ENCODE measurements at regions not wholly inside any gene's neighbourhood (a gene's known extent, or its start where the extent isn't known, plus 50 kb on each side); places are given as distances from the start of the nearest gene placed in this dataset.
"Not testable (repeated sequence)": the region's sequence is repeated elsewhere in the genome, so short reads cannot be mapped to it uniquely, and the experiment has no call there.

DNA sequence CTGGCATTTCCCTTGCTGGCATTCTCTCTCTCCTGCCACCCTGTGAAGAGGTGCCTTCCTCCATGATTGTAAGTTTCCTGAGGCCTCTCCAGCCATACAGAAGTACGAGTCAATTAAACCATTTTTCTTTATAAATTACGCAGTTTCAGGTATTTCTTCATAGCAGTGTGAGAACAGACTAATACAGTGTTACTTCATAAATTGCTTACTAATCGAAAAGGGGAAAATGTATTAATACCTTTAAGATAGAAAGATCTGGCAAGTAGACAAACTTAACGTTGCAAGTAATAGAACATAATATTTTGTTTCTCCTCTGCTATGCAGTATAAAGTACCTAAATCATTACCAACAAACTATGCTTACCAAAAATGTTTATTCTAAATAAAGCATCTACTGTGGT is 178.3 kb upstream of the LAMA2 start:
- Histone ChIP-seq H3K36me3 (ENCODE audit: control insufficient read depth in 2 of 2, insufficient read depth in 2 of 2, low read length in 1 of 2) (no peaks in the 10 kb centered on the region), H3K4me1 (ENCODE audit: control insufficient read depth in 2 of 2, insufficient read depth in 2 of 2, low read length in 2 of 2) (no peaks in the 10 kb centered on the region)
- WGBS, result 96% methylated on average over 4 of the region's 4 CpGs

GRCh38 chr6:128703794-128704193 is 179.1 kb upstream of the LAMA2 start:
- H3K4me3 ChIP-seq (ENCODE audit: low read length in 2 of 2); H3K9me3 ChIP-seq (ENCODE audit: control insufficient read depth in 2 of 2, insufficient read depth in 1 of 2, low read length in 1 of 2); H3K27me3 ChIP-seq (ENCODE audit: control insufficient read depth in 2 of 2, insufficient read depth in 1 of 2, low read length in 1 of 2); H3K36me3 ChIP-seq (ENCODE audit: control insufficient read depth in 2 of 2, insufficient read depth in 2 of 2, low read length in 1 of 2); DNase-seq (ENCODE audit: low read depth in 6 of 9, low spot score in 9 of 9); H3K4me1 ChIP-seq (ENCODE audit: control insufficient read depth in 2 of 2, insufficient read depth in 2 of 2, low read length in 2 of 2); H3K27ac ChIP-seq (ENCODE audit: low read depth in 1 of 2, low read length in 1 of 2): not testable (repeated sequence)
- WGBS, result 79% methylated on average over 3 of the region's 3 CpGs

More for the DNA sequence above, 178.3 kb upstream of the LAMA2 start:
- Histone ChIP-seq H3K9me3 (ENCODE audit: control insufficient read depth in 2 of 2, insufficient read depth in 1 of 2, low read length in 1 of 2) (no peaks in the 10 kb centered on the region), H3K27me3 (ENCODE audit: control insufficient read depth in 2 of 2, insufficient read depth in 1 of 2, low read length in 1 of 2) (no peaks in the 10 kb centered on the region), H3K27ac (ENCODE audit: low read depth in 1 of 2, low read length in 1 of 2) (no peak overlapping the region), H3K4me3 (ENCODE audit: low read length in 2 of 2) (no peak overlapping the region)
- DNase-seq (ENCODE audit: low read depth in 6 of 9, low spot score in 9 of 9), result no peak

GRCh38 chr6:128696691-128697689 is 176.6 kb upstream of the PTPRK start:
- H3K27me3 ChIP-seq (ENCODE audit: control insufficient read depth in 2 of 2, insufficient read depth in 1 of 2, low read length in 1 of 2), result no peaks in the 10 kb centered on the region
- H3K4me1 ChIP-seq (ENCODE audit: control insufficient read depth in 2 of 2, insufficient read depth in 2 of 2, low read length in 2 of 2), result no peaks in the 10 kb centered on the region
- H3K36me3 ChIP-seq (ENCODE audit: control insufficient read depth in 2 of 2, insufficient read depth in 2 of 2, low read length in 1 of 2), result no peaks in the 10 kb centered on the region
- no peak for DNase-seq (ENCODE audit: low read depth in 6 of 9, low spot score in 9 of 9)
- H3K9me3 ChIP-seq (ENCODE audit: control insufficient read depth in 2 of 2, insufficient read depth in 1 of 2, low read length in 1 of 2), result no peaks in the 10 kb centered on the region
- no peak overlapping the region for H3K4me3 ChIP-seq (ENCODE audit: low read length in 2 of 2)
- H3K27ac ChIP-seq (ENCODE audit: low read depth in 1 of 2, low read length in 1 of 2), result no peak overlapping the region
- WGBS, result 94% methylated on average over 6 of the region's 6 CpGs

- Histone ChIP-seq H3K4me3 (ENCODE audit: low read length in 2 of 2) (no peak overlapping the region), H3K9me3 (ENCODE audit: control insufficient read depth in 2 of 2, insufficient read depth in 1 of 2, low read length in 1 of 2) (no peaks in the 10 kb centered on the region), H3K4me1 (ENCODE audit: control insufficient read depth in 2 of 2, insufficient read depth in 2 of 2, low read length in 2 of 2) (no peaks in the 10 kb centered on the region), H3K36me3 (ENCODE audit: control insufficient read depth in 2 of 2, insufficient read depth in 2 of 2, low read length in 1 of 2) (no peaks in the 10 kb centered on the region), H3K27ac (ENCODE audit: low read depth in 1 of 2, low read length in 1 of 2) (no peak overlapping the region), H3K27me3 (ENCODE audit: control insufficient read depth in 2 of 2, insufficient read depth in 1 of 2, low read length in 1 of 2) (no peaks in the 10 kb centered on the region)
- DNase-seq (ENCODE audit: low read depth in 6 of 9, low spot score in 9 of 9), result no peak
- 94% methylated on average over 1 of the region's 1 CpG for WGBS
Observed at GRCh38 chr6:128694303-128695009, 174.1 kb upstream of the PTPRK start.

DNA sequence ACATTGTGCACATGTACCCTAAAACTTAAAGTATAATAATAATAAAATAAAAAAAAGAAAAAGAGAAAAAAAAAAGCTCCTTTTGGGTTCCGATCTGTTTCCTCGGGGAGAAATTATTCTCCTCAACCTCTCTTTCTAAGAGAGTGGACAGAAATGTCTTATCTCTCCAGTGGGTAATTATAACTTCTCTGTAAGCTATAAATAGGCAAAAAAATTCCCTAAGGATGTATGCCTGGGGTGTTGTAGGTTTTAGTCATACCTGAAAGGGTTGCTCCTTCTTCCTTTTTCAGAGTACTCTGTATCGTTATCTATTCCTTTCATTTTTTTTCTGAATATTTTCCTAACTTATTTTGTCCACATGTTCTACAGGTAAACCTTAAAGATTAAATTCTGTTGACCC is 169.7 kb upstream of the PTPRK start:
- H3K27ac ChIP-seq (ENCODE audit: low read depth in 1 of 2, low read length in 1 of 2), result no peak overlapping the region
- DNase-seq (ENCODE audit: low read depth in 6 of 9, low spot score in 9 of 9), result no peak

GRCh38 chr6:128686084-128686483 is 165.7 kb upstream of the PTPRK start:
- no peaks in the 10 kb centered on the region for H3K9me3 ChIP-seq (ENCODE audit: control insufficient read depth in 2 of 2, insufficient read depth in 1 of 2, low read length in 1 of 2)
- no peaks in the 10 kb centered on the region for H3K4me1 ChIP-seq (ENCODE audit: control insufficient read depth in 2 of 2, insufficient read depth in 2 of 2, low read length in 2 of 2)
- no peak overlapping the region for H3K4me3 ChIP-seq (ENCODE audit: low read length in 2 of 2)
- H3K27me3 ChIP-seq (ENCODE audit: control insufficient read depth in 2 of 2, insufficient read depth in 1 of 2, low read length in 1 of 2), result peaks cover 0 to 2% of the 10 kb centered on the region in 2 donors
- no peak overlapping the region for H3K27ac ChIP-seq (ENCODE audit: low read depth in 1 of 2, low read length in 1 of 2)
- no peak for DNase-seq (ENCODE audit: low read depth in 6 of 9, low spot score in 9 of 9)
- no peaks in the 10 kb centered on the region for H3K36me3 ChIP-seq (ENCODE audit: control insufficient read depth in 2 of 2, insufficient read depth in 2 of 2, low read length in 1 of 2)

More for the DNA sequence above, 169.7 kb upstream of the PTPRK start:
- Histone ChIP-seq H3K36me3 (ENCODE audit: control insufficient read depth in 2 of 2, insufficient read depth in 2 of 2, low read length in 1 of 2) (no peaks in the 10 kb centered on the region), H3K4me3 (ENCODE audit: low read length in 2 of 2) (no peak overlapping the region), H3K4me1 (ENCODE audit: control insufficient read depth in 2 of 2, insufficient read depth in 2 of 2, low read length in 2 of 2) (no peaks in the 10 kb centered on the region), H3K27me3 (ENCODE audit: control insufficient read depth in 2 of 2, insufficient read depth in 1 of 2, low read length in 1 of 2) (peaks cover 0 to 2% of the 10 kb centered on the region in 2 donors), H3K9me3 (ENCODE audit: control insufficient read depth in 2 of 2, insufficient read depth in 1 of 2, low read length in 1 of 2) (no peaks in the 10 kb centered on the region)
- 96% methylated on average over 3 of the region's 3 CpGs for WGBS

GRCh38 chr6:128676456-128676855 is 156.1 kb upstream of the PTPRK start:
- H3K27ac ChIP-seq (ENCODE audit: low read depth in 1 of 2, low read length in 1 of 2), result no peak overlapping the region
- H3K4me1 ChIP-seq (ENCODE audit: control insufficient read depth in 2 of 2, insufficient read depth in 2 of 2, low read length in 2 of 2), result no peaks in the 10 kb centered on the region
- H3K27me3 ChIP-seq (ENCODE audit: control insufficient read depth in 2 of 2, insufficient read depth in 1 of 2, low read length in 1 of 2), result no peaks in the 10 kb centered on the region
- H3K4me3 ChIP-seq (ENCODE audit: low read length in 2 of 2), result no peak overlapping the region
- DNase-seq (ENCODE audit: low read depth in 6 of 9, low spot score in 9 of 9), result no peak
- no peaks in the 10 kb centered on the region for H3K36me3 ChIP-seq (ENCODE audit: control insufficient read depth in 2 of 2, insufficient read depth in 2 of 2, low read length in 1 of 2)
- no peaks in the 10 kb centered on the region for H3K9me3 ChIP-seq (ENCODE audit: control insufficient read depth in 2 of 2, insufficient read depth in 1 of 2, low read length in 1 of 2)

- Histone ChIP-seq H3K9me3 (ENCODE audit: control insufficient read depth in 2 of 2, insufficient read depth in 1 of 2, low read length in 1 of 2) (no peaks in the 10 kb centered on the region), H3K36me3 (ENCODE audit: control insufficient read depth in 2 of 2, insufficient read depth in 2 of 2, low read length in 1 of 2) (no peaks in the 10 kb centered on the region), H3K27me3 (ENCODE audit: control insufficient read depth in 2 of 2, insufficient read depth in 1 of 2, low read length in 1 of 2) (no peaks in the 10 kb centered on the region), H3K4me3 (ENCODE audit: low read length in 2 of 2) (no peak overlapping the region), H3K4me1 (ENCODE audit: control insufficient read depth in 2 of 2, insufficient read depth in 2 of 2, low read length in 2 of 2) (no peaks in the 10 kb centered on the region), H3K27ac (ENCODE audit: low read depth in 1 of 2, low read length in 1 of 2) (no peak overlapping the region)
- no peak for DNase-seq (ENCODE audit: low read depth in 6 of 9, low spot score in 9 of 9)
- 84% methylated on average over 3 of the region's 3 CpGs for whole genome bisulfite sequencing
Observed at GRCh38 chr6:128672023-128672422, 151.6 kb upstream of the PTPRK start.

DNA sequence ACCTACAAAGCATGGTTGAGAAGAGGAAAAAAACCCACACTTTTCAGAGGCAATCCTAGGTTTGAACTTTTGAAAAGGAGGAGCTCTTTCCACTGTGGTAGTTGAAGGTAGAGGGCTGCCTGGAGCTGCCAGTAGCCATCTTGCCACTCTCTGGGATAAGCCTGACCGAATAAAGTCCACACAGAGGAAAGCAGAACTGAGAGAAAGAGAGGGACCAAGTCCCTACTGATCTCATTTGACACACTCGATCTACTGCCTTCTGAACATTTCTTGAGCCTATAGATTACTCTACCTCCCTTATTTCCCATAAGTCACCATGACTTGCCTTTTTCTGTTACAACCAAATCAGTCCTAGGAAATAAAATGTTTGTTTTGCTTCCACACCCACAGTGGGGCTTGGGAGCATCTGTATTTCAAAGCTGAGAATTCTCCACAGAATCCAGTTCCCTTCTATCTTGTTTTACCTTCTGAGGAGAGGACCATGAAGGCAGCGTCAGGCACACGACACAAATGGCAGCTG is 147.0 kb upstream of the PTPRK start:
- 74% methylated on average over 4 of the region's 4 CpGs for WGBS
- Histone ChIP-seq H3K27me3 (ENCODE audit: control insufficient read depth in 2 of 2, insufficient read depth in 1 of 2, low read length in 1 of 2) (no peaks in the 10 kb centered on the region), H3K36me3 (ENCODE audit: control insufficient read depth in 2 of 2, insufficient read depth in 2 of 2, low read length in 1 of 2) (no peaks in the 10 kb centered on the region), H3K4me1 (ENCODE audit: control insufficient read depth in 2 of 2, insufficient read depth in 2 of 2, low read length in 2 of 2) (no peaks in the 10 kb centered on the region), H3K4me3 (ENCODE audit: low read length in 2 of 2) (no peak overlapping the region), H3K9me3 (ENCODE audit: control insufficient read depth in 2 of 2, insufficient read depth in 1 of 2, low read length in 1 of 2) (no peaks in the 10 kb centered on the region), H3K27ac (ENCODE audit: low read depth in 1 of 2, low read length in 1 of 2) (no peak overlapping the region)
- DNase-seq (ENCODE audit: low read depth in 6 of 9, low spot score in 9 of 9), result no peak
